Nucleus accumbens (tissue), 56 donors: ENCODE measurements at regions not wholly inside any gene's neighbourhood (a gene's known extent, or its start where the extent isn't known, plus 50 kb on each side); places are given as distances from the start of the nearest gene placed in this dataset.
A peak's percentile ranks its signal among the peaks of the same experiment; 100 is the strongest.

Experiments
- DNase-seq, 56 donors: peaks; one replicate each; lab custom pipeline; 2025; lab: John Stamatoyannopoulos, UW

- DNase-seq, result peak in 52 of 56 donors; percentile 16 to 83 (median 60)
These were observed 57.6 kb upstream of the SLC6A11 start for GRCh38 chr3:10758304-10759037.

DNA sequence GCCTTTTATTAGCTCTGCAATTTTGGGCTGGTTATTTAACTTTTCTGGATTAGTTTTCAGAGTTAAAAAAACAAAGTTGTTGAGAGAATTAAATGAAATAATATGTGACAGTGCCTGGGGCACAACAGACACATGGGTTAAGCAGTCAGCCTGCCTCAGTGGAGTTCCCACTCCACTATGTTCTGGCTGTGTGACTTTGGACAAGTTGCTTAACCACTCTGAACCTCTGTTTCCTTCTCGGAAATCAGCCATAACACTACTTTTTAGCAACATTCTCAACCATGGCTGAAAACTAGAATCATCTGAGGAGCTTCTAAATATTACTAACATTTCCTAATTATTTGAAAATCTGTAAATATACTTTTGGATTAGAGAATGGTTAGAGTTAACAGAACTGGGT is 56.5 kb upstream of the SLC6A11 start:
- no peak for DNase-seq

DNA sequence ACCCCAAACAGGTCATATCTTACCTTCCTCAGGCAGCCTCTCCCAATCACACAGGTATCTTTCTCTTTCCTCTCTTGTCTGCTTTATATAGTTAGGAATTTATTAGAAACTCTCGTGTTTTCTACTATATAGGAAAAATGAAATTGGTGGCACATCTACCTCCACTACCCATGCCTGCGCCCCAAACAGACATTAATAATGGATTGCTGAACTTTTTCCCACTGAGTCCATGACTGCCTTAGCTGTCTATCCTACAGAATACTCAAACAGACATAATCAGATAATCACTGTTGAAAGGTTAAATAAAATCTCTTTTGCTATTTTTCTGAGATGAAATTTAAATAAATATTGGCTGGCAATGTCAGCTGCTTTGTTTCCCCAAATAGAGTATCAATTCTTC is 55.8 kb upstream of the SLC6A11 start:
- DNase-seq, result no peak

DNA sequence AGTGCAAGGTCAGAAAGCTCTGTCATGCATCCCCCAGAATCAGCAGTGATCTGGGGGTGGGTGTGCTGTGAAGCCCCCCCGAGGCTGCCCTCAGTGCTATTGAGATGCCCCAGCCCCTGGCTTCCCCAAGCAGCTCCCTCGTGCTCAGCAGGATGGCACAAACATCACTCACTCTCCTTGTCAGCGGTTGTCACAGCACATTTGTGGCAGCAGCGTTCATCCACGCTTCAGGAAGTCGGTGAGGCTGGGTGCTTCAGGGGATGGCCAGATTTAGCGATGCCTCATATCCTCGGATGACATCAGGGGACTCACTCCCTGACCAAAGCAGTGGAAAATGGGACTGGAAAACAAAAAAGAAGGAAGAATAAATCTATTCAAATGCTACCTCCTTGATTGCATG is 54.4 kb upstream of the SLC6A11 start:
- no peak for DNase-seq

GRCh38 chr3:10762116-10762515 is 53.9 kb upstream of the SLC6A11 start:
- DNase-seq, result no peak

DNA sequence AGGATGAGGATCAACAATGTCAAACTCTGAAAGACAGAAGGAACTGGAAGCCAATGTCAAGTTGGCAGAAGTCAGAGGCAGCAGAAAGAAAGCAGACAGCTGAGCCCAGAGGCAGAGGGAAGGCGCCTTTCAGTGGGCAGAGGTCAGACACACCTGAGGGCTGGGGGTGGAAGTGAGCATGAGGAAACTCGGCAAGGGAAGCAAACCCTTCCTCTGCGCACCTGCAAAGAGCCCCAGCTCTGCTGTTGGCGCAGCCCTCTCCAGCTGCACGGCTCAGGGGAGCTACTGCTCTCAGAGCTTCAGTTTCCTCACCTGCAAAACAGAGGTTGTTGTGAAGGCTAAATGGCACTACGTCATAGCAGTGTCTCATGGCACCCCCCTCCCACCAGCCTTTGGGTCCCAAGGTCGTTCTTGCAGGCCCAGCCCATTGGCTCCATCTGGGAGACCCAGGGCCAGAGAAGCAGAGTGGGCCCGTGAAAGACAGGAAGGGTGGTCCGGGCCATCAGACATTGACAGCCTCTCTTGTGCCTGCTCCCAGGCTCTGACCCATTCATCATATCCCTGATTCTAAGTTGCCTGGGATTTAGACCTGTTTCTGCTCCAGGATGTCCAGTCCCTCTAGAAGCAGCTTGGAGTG is 53.3 kb upstream of the SLC6A11 start:
- no peak for DNase-seq

DNA sequence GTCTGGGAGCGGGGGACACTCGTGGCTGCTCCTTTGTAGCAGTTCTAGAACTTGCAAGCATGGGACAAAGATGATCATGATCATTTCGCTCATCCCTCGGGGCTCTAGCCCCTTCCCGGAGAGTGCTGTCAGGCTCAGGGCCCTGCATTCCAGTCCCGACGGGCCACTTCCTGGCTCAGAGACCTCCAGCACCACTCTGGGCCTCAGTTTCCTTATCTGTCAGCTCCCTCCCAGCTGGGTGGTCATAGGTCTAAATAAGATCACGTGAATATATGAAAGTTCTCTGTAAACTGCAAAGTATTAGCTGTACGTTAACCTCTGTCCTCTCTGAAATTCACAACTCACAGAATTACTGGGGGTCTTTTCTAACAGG is 52.8 kb upstream of the SLC6A11 start:
- DNase-seq, result no peak

DNA sequence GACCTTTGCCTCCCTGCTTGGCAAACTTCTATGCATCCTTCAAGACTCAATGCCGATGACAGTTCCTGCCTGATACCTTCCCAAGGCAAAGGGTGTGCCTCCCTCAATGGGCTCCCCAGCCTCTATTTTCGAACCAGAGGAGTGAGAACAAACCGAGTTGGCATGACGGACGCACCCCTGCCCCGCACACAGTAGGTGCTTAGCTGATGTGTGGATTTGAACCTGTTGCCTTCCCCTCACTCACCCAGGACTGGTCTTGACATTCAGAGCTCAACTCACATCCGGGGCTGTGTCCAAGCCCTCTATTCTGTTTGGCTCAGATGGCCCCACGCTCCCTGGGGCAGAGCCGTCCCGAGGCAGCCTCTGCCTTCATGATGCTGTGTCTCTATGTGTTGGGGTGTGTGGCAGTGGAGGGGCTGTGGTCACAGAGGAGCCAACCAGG is 52.2 kb upstream of the SLC6A11 start:
- no peak for DNase-seq

DNA sequence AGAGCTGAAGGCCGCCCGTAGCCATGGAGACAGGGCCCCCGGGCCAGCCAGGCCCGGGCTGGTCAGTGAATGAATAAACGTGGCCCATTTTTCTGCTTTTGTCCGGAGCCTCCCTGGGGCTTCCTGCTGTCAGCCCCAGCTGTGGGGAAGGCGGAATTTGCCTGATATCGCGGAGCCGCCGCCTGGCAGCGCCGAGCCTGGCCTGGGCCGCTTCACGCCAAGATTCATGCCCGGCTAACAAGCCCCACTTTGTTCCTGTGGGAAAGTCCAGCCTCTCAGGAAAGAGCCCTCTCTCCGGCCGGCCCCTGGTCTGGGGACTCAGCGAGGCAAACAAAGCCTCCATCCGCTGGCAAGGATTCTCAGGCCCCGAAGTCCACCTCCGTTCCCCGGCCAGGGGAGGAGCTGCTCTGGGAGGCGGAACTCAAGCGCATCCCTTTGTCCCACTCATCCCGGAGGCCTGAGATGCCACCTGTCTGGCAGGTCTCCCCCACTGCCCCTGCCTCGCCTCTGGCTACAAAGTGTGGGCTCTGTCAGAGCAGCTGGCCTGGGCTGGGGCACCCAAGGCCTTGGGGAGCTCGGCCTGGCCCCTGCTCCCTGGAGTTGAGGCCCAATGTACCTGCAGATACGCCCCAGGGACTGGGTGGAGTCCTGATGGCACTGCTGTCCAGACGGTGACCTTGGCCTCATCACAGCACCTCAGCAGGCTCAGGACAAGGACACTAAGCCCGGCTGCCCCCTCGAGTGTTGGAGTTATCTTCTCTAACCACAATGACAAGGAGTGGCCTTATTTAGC is 51.6 kb upstream of the SLC6A11 start:
- peak in 49 of 56 donors; percentile 16 to 81 (median 60) for DNase-seq

- DNase-seq, result no peak
These were observed 49.9 kb upstream of the SLC6A11 start for GRCh38 chr3:10766049-10766705.
